ENCODE measurements at regions not wholly inside any gene's neighbourhood (a gene's known extent, or its start where the extent isn't known, plus 50 kb on each side); places are given as distances from the start of the nearest gene placed in this dataset.

GRCh38 chr18:1304392-1304992, 399.8 kb downstream of the ADCYAP1 start:
- TF ChIP-seq POLR2A (IDR thresholded peaks at IDR 0.05; ENCODE audit: low read depth, low read length) (no peak), POLR2AphosphoS5 (IDR thresholded peaks at IDR 0.05; ENCODE audit: low read depth, low read length) (no peak)

Data from GM12891 (cell line).